Suprapubic skin (tissue), 4 donors: ENCODE measurements at regions not wholly inside any gene's neighbourhood (a gene's known extent, or its start where the extent isn't known, plus 50 kb on each side); places are given as distances from the start of the nearest gene placed in this dataset.

Experiments
- EP300 ChIP-seq: sonication (generic); formaldehyde crosslinking; IDR thresholded peaks from one replicate; pipeline ENCODE4 v1.6.1; 2017; ENCODE audit warnings: antibody characterized with exemption
- POLR2A ChIP-seq, 2 donors: fragments of 450-650 bp; IDR thresholded peaks; one replicate each; pipeline ENCODE4 v1.6.1; 2017; ENCODE audit warnings: antibody characterized with exemption in 2 of 2, mild to moderate bottlenecking in 2 of 2, moderate library complexity in 2 of 2
- POLR2AphosphoS5 ChIP-seq, 3 donors: sonication (generic); formaldehyde crosslinking; IDR thresholded peaks; one replicate each; pipeline ENCODE4 v1.6.1; 2017; ENCODE audit warnings: antibody characterized with exemption in 3 of 3
- TF ChIP-seq, protein P1 (sequence below), 2 donors: fragments of 200-600 bp in 1 of 2; fragments of 450-650 bp in 1 of 2; sonication (generic) in 1 of 2; IDR thresholded peaks; one replicate each; pipeline ENCODE4 v1.5.1; 2016 to 2019; ENCODE audit warnings: antibody characterized with exemption in 2 of 2, mild to moderate bottlenecking in 1 of 2, moderate library complexity in 1 of 2

DNA sequence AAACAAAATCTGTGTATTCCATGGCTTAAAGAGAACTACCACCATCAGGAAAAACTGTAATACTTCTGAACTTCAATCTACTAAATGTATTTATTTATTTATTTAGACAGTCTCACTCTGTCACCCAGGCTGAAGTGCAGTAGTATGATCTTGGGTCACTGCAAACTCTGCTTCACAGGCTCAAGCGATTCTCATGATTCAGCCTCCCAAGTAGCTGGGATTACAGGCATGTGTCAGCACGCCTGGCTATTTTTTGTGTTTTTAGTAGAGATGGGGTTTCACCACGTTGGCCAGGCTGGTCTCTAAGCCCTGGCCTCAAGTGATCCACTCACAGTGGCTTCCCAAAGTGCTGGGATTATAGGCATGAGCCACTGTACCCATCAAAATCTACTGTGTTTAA, 202.3 kb upstream of the POU1F1 start:
- TF ChIP-seq EP300, result no peak
- TF ChIP-seq, protein P1, sequence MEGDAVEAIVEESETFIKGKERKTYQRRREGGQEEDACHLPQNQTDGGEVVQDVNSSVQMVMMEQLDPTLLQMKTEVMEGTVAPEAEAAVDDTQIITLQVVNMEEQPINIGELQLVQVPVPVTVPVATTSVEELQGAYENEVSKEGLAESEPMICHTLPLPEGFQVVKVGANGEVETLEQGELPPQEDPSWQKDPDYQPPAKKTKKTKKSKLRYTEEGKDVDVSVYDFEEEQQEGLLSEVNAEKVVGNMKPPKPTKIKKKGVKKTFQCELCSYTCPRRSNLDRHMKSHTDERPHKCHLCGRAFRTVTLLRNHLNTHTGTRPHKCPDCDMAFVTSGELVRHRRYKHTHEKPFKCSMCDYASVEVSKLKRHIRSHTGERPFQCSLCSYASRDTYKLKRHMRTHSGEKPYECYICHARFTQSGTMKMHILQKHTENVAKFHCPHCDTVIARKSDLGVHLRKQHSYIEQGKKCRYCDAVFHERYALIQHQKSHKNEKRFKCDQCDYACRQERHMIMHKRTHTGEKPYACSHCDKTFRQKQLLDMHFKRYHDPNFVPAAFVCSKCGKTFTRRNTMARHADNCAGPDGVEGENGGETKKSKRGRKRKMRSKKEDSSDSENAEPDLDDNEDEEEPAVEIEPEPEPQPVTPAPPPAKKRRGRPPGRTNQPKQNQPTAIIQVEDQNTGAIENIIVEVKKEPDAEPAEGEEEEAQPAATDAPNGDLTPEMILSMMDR (IDR thresholded peaks at IDR 0.05), result no peak
- TF ChIP-seq POLR2A (IDR thresholded peaks at IDR 0.05), result no peak
- TF ChIP-seq POLR2AphosphoS5 (IDR thresholded peaks at IDR 0.05), result no peak
